GM12872 (cell line): ENCODE measurements at regions not wholly inside any gene's neighbourhood (a gene's known extent, or its start where the extent isn't known, plus 50 kb on each side); places are given as distances from the start of the nearest gene placed in this dataset.

Experiments used
- CTCF ChIP-seq: IDR thresholded peaks from 3 replicates; pipeline ENCODE4 v1.5.1; 2011; ENCODE audit warnings: low read depth, mild to moderate bottlenecking, low read length, moderate library complexity; ENCODE audit not compliant: insufficient read depth

- TF ChIP-seq CTCF, result no peak
These were observed 182.2 kb downstream of the EXOC5 start for GRCh38 chr14:57086271-57087162.

GRCh38 chr14:57085801-57086200 lies 182.9 kb downstream of the EXOC5 start:
- no peak for TF ChIP-seq CTCF

GRCh38 chr14:57085043-57085442 lies 183.7 kb downstream of the EXOC5 start:
- no peak for TF ChIP-seq CTCF

- TF ChIP-seq CTCF, result no peak
These were observed 188.0 kb downstream of the EXOC5 start for GRCh38 chr14:57080691-57081090.

GRCh38 chr14:57078054-57078453 lies 190.7 kb downstream of the EXOC5 start:
- no peak for TF ChIP-seq CTCF

GRCh38 chr14:57073986-57074385 lies 194.7 kb downstream of the EXOC5 start:
- TF ChIP-seq CTCF, result no peak

GRCh38 chr14:57071639-57072038 lies 197.1 kb downstream of the EXOC5 start:
- no peak for TF ChIP-seq CTCF
